NB4 (cell line): ENCODE measurements at regions not wholly inside any gene's neighbourhood (a gene's known extent, or its start where the extent isn't known, plus 50 kb on each side); places are given as distances from the start of the nearest gene placed in this dataset.

Experiments
- POLR2A ChIP-seq: IDR thresholded peaks from 2 replicates; pipeline ENCODE4 v1.6.1; 2011; ENCODE audit warnings: mild to moderate bottlenecking; ENCODE audit not compliant: insufficient read length; ENCODE audit errors: extremely low read depth
- TF ChIP-seq, protein P1 (sequence below): IDR thresholded peaks from one replicate; pipeline ENCODE4 v1.5.1; 2012; ENCODE audit warnings: low read depth, low read length
- TF ChIP-seq, protein P2 (sequence below): IDR thresholded peaks from 2 replicates; pipeline ENCODE4 v1.6.1; 2011; ENCODE audit warnings: low read depth, low read length

DNA sequence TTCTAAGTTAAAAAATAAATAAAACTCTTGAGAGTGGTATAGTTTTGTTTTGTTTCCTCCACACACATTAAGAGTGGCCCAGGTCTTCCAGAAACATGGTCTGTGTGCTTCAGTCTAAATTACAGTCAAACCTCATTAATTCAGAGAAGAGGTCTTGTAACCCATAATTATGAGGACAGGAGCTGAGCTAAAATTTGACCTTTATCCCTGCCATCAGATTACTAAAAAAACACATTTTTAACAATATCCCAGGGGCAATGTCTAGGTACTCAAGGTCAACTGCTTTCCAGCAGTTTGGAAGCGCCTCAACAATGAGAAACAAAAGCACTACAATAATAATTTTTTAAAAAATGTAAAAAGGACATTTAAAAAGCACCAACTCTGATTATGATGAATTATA, 184.1 kb upstream of the PFKP start:
- TF ChIP-seq, protein P1, sequence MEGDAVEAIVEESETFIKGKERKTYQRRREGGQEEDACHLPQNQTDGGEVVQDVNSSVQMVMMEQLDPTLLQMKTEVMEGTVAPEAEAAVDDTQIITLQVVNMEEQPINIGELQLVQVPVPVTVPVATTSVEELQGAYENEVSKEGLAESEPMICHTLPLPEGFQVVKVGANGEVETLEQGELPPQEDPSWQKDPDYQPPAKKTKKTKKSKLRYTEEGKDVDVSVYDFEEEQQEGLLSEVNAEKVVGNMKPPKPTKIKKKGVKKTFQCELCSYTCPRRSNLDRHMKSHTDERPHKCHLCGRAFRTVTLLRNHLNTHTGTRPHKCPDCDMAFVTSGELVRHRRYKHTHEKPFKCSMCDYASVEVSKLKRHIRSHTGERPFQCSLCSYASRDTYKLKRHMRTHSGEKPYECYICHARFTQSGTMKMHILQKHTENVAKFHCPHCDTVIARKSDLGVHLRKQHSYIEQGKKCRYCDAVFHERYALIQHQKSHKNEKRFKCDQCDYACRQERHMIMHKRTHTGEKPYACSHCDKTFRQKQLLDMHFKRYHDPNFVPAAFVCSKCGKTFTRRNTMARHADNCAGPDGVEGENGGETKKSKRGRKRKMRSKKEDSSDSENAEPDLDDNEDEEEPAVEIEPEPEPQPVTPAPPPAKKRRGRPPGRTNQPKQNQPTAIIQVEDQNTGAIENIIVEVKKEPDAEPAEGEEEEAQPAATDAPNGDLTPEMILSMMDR = no peak
- TF ChIP-seq POLR2A = no peak
- TF ChIP-seq, protein P2, sequence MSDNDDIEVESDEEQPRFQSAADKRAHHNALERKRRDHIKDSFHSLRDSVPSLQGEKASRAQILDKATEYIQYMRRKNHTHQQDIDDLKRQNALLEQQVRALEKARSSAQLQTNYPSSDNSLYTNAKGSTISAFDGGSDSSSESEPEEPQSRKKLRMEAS = no peak
